H9 (cell line): ENCODE measurements at regions not wholly inside any gene's neighbourhood (a gene's known extent, or its start where the extent isn't known, plus 50 kb on each side); places are given as distances from the start of the nearest gene placed in this dataset.
"Not testable (repeated sequence)": the region's sequence is repeated elsewhere in the genome, so short reads cannot be mapped to it uniquely, and the experiment has no call there.

Source experiments
- DNase-seq: peaks from one replicate; pipeline ENCODE4 v3.0.0-alpha.2; 2017
- H2AFZ ChIP-seq: one replicate; pipeline ENCODE4 v1.6.1; 2013; ENCODE audit warnings: mild to moderate bottlenecking, low read length, control low read depth, moderate library complexity
- H2AK5ac ChIP-seq: 2 replicates; pipeline ENCODE4 v1.6.1; 2013; ENCODE audit warnings: low read length, control low read depth, mixed read lengths; ENCODE audit not compliant: insufficient read length
- H2BK120ac ChIP-seq: one replicate; pipeline ENCODE4 v1.6.1; 2013; ENCODE audit warnings: low read depth, mild to moderate bottlenecking, low read length, control low read depth, inconsistent platforms; ENCODE audit not compliant: poor library complexity, severe bottlenecking
- H2BK12ac ChIP-seq: 2 replicates; pipeline ENCODE4 v1.6.1; 2013; ENCODE audit warnings: low read length, control low read depth, mixed read lengths, low read depth; ENCODE audit not compliant: insufficient read length
- H2BK15ac ChIP-seq: 2 replicates; pipeline ENCODE4 v1.6.1; 2013; ENCODE audit warnings: low read depth, low read length, control low read depth
- H2BK20ac ChIP-seq: one replicate; pipeline ENCODE4 v1.6.1; 2013; ENCODE audit warnings: low read depth, mild to moderate bottlenecking, low read length, control low read depth, inconsistent platforms; ENCODE audit not compliant: poor library complexity, severe bottlenecking
- H2BK5ac ChIP-seq: 2 replicates; pipeline ENCODE4 v1.6.1; 2013; ENCODE audit warnings: low read length, control low read depth, mixed read lengths; ENCODE audit not compliant: insufficient read length
- H3K14ac ChIP-seq: 2 replicates; pipeline ENCODE4 v1.6.1; 2013; ENCODE audit warnings: low read length, control low read depth; ENCODE audit not compliant: insufficient read depth
- H3K18ac ChIP-seq: 2 replicates; pipeline ENCODE4 v1.6.1; 2013; ENCODE audit warnings: low read depth, mild to moderate bottlenecking, mixed read lengths, low read length, control low read depth; ENCODE audit not compliant: insufficient read length
- H3K23ac ChIP-seq: 2 replicates; pipeline ENCODE4 v1.6.1; 2013; ENCODE audit warnings: low read length, control low read depth, mixed read lengths, low read depth; ENCODE audit not compliant: insufficient read length
- H3K23me2 ChIP-seq: 2 replicates; pipeline ENCODE4 v1.6.1; 2013; ENCODE audit warnings: low read depth, mild to moderate bottlenecking, mixed read lengths, low read length, control low read depth; ENCODE audit not compliant: insufficient read length, poor library complexity, severe bottlenecking
- H3K27ac ChIP-seq: 2 replicates; pipeline ENCODE4 v1.5.1; 2013; ENCODE audit warnings: low read length, control low read depth, mixed read lengths, low read depth; ENCODE audit not compliant: insufficient read length
- H3K27me3 ChIP-seq: 2 replicates; pipeline ENCODE4 v1.6.1; 2013; ENCODE audit warnings: low read length, control low read depth, inconsistent platforms; ENCODE audit not compliant: insufficient read depth
- H3K4ac ChIP-seq: 2 replicates; pipeline ENCODE4 v1.6.1; 2013; ENCODE audit warnings: low read depth, mild to moderate bottlenecking, control low read depth, inconsistent platforms, low read length, moderate library complexity
- H3K4me1 ChIP-seq: 2 replicates; pipeline ENCODE4 v1.6.1; 2013; ENCODE audit warnings: low read length, control low read depth, inconsistent platforms; ENCODE audit not compliant: insufficient read depth
- H3K4me2 ChIP-seq: 2 replicates; pipeline ENCODE4 v1.6.1; 2013; ENCODE audit warnings: low read length, control low read depth, mixed read lengths; ENCODE audit not compliant: insufficient read length, insufficient read depth
- H3K56ac ChIP-seq: 2 replicates; pipeline ENCODE4 v1.6.1; 2013; ENCODE audit warnings: low read depth, mild to moderate bottlenecking, mixed read lengths, low read length, control low read depth; ENCODE audit not compliant: insufficient read length
- H3K79me1 ChIP-seq: 2 replicates; pipeline ENCODE4 v1.6.1; 2013; ENCODE audit warnings: low read depth, mild to moderate bottlenecking, moderate library complexity, low read length, control low read depth, inconsistent platforms; ENCODE audit not compliant: insufficient read depth, poor library complexity, severe bottlenecking
- H3K79me2 ChIP-seq: 2 replicates; pipeline ENCODE4 v1.6.1; 2013; ENCODE audit warnings: low read length, control low read depth, inconsistent platforms; ENCODE audit not compliant: insufficient read depth
- H3K9ac ChIP-seq: 2 replicates; pipeline ENCODE4 v1.6.1; 2013; ENCODE audit warnings: low read length, control low read depth, mixed read lengths; ENCODE audit not compliant: insufficient read length; ENCODE audit errors: extremely low read depth
- H3K9me3 ChIP-seq: one replicate; pipeline ENCODE4 v1.6.1; 2013; ENCODE audit warnings: low read depth, low read length, inconsistent platforms; ENCODE audit not compliant: control insufficient read depth
- H3T11ph ChIP-seq: one replicate; pipeline ENCODE4 v1.6.1; 2013; ENCODE audit warnings: mild to moderate bottlenecking, low read length, control low read depth, inconsistent platforms
- H4K20me1 ChIP-seq: one replicate; pipeline ENCODE4 v1.6.1; 2013; ENCODE audit not compliant: control insufficient read depth, insufficient read length, insufficient read depth
- H4K5ac ChIP-seq: 2 replicates; pipeline ENCODE4 v1.6.1; 2013; ENCODE audit warnings: low read depth, mild to moderate bottlenecking, mixed read lengths, low read length, control low read depth; ENCODE audit not compliant: insufficient read length
- H4K8ac ChIP-seq: replicated peaks from 2 replicates; pipeline ENCODE4 v1.6.1; 2013; ENCODE audit warnings: low read length, control low read depth, mixed read lengths, low read depth; ENCODE audit not compliant: insufficient read length
- H4K91ac ChIP-seq: 2 replicates; pipeline ENCODE4 v1.6.1; 2013; ENCODE audit warnings: low read depth, mild to moderate bottlenecking, moderate library complexity, mixed read lengths, low read length, control low read depth; ENCODE audit not compliant: insufficient read length
- H3K27ac Mint-ChIP-seq, 3 experiments: 2 replicates in 2 of 3; 3 replicates in 1 of 3; pipeline ENCODE4 v1.8.0; 2020 to 2021; ENCODE audit warnings: mixed read lengths in 3 of 3, mild to moderate bottlenecking in 1 of 3, moderate library complexity in 1 of 3
- H3K27me3 Mint-ChIP-seq: 2 replicates; pipeline ENCODE4 v1.8.0; 2021; ENCODE audit warnings: low read depth, mild to moderate bottlenecking, moderate library complexity, mixed read lengths
- H3K36me3 Mint-ChIP-seq, 3 experiments: 2 replicates in 2 of 3; 3 replicates in 1 of 3; pipeline ENCODE4 v1.8.0; 2020 to 2021; ENCODE audit warnings: low read depth in 3 of 3, mixed read lengths in 3 of 3; ENCODE audit not compliant: insufficient read depth in 1 of 3
- H3K4me1 Mint-ChIP-seq, 2 experiments: 2 replicates each; pipeline ENCODE4 v1.8.0; 2020; ENCODE audit warnings: mixed read lengths in 2 of 2
- H3K4me3 Mint-ChIP-seq, 2 experiments: 2 replicates in 1 of 2; 3 replicates in 1 of 2; pipeline ENCODE4 v1.8.0; 2020 to 2021; ENCODE audit warnings: mild to moderate bottlenecking in 2 of 2, mixed read lengths in 2 of 2, moderate library complexity in 1 of 2
- H3K9me3 Mint-ChIP-seq, 2 experiments: 2 replicates in 1 of 2; 3 replicates in 1 of 2; pipeline ENCODE4 v1.8.0; 2020; ENCODE audit warnings: mild to moderate bottlenecking in 2 of 2, mixed read lengths in 2 of 2, moderate library complexity in 1 of 2
- WGBS: extraction: QIAGEN DNeasy Blood & Tissue Kit; methylation state at CpG from one replicate; pipeline ENCODE4 v1.1.7; 2013; ENCODE audit warnings: missing lambda C conversion rate, low lambda C conversion rate, mixed read lengths; ENCODE audit not compliant: insufficient read length; ENCODE audit errors: extremely low coverage; 5-methylcytosine and 5-hydroxymethylcytosine counted together
- TF ChIP-seq, protein P1 (sequence below): fragments of 200-600 bp; sonication (generic); conservative IDR thresholded peaks from 3 replicates; pipeline ENCODE4 v1.8.0; 2021; ENCODE audit warnings: antibody characterized with exemption, mild to moderate bottlenecking

DNA sequence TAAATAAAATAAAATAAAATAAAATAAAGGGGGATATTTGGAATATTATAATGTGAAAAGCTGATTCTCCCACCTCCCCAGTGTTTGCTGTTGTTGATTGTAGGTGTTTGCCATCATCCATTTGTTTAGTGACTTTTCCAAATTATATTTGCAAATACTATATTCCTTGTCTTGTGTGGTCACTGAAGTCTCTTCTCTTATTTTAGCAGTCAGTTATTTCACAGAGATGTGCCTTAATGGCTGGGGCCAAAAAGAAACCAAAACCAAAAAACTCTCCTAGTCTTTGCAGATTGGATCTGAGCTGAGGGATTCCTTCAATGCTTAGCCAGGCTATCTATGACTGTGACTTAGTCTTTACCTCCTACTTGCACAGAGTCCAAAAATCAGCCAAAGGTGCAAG, 70.9 kb upstream of the ZNF169 start:
- H4K8ac ChIP-seq, result no peak overlapping the region
- no peak overlapping the region for H4K5ac ChIP-seq
- no peaks in the 10 kb centered on the region for H4K20me1 ChIP-seq
- no peak for DNase-seq
- no peak overlapping the region for H3T11ph ChIP-seq
- no peak overlapping the region for H3K56ac ChIP-seq
- no peak overlapping the region for H3K14ac ChIP-seq
- no peak overlapping the region for H4K91ac ChIP-seq
- H2AFZ ChIP-seq, result no peak overlapping the region
- Mint-ChIP-seq H3K9me3 (peaks cover 19 to 35% of the 10 kb centered on the region in 2 experiments), H3K27ac (no peak overlapping the region), H3K4me1 (no peaks in the 10 kb centered on the region), H3K4me3 (no peak overlapping the region), H3K27me3 (no peaks in the 10 kb centered on the region), H3K36me3 (peaks cover 15 to 58% (median 21%) of the 10 kb centered on the region in 3 experiments)
- TF ChIP-seq, protein P1, sequence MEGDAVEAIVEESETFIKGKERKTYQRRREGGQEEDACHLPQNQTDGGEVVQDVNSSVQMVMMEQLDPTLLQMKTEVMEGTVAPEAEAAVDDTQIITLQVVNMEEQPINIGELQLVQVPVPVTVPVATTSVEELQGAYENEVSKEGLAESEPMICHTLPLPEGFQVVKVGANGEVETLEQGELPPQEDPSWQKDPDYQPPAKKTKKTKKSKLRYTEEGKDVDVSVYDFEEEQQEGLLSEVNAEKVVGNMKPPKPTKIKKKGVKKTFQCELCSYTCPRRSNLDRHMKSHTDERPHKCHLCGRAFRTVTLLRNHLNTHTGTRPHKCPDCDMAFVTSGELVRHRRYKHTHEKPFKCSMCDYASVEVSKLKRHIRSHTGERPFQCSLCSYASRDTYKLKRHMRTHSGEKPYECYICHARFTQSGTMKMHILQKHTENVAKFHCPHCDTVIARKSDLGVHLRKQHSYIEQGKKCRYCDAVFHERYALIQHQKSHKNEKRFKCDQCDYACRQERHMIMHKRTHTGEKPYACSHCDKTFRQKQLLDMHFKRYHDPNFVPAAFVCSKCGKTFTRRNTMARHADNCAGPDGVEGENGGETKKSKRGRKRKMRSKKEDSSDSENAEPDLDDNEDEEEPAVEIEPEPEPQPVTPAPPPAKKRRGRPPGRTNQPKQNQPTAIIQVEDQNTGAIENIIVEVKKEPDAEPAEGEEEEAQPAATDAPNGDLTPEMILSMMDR, result no peak
- H3K79me1 ChIP-seq, result no peaks in the 10 kb centered on the region
- no peak overlapping the region for H2BK120ac ChIP-seq
- no peaks in the 10 kb centered on the region for H3K79me2 ChIP-seq
- no peak overlapping the region for H2BK15ac ChIP-seq
- no peak overlapping the region for H3K9ac ChIP-seq
- no peak overlapping the region for H2BK5ac ChIP-seq
- no peaks in the 10 kb centered on the region for H3K27me3 ChIP-seq
- no peak overlapping the region for H2BK20ac ChIP-seq
- no peak overlapping the region for H3K23ac ChIP-seq
- no peaks in the 10 kb centered on the region for H3K4me1 ChIP-seq
- H3K4ac ChIP-seq, result no peak overlapping the region
- H3K9me3 ChIP-seq, result no peaks in the 10 kb centered on the region
- H2AK5ac ChIP-seq, result no peak overlapping the region
- H2BK12ac ChIP-seq, result no peak overlapping the region
- H3K18ac ChIP-seq, result no peak overlapping the region
- no peak overlapping the region for H3K27ac ChIP-seq
- no peak overlapping the region for H3K4me2 ChIP-seq
- H3K23me2 ChIP-seq, result no peaks in the 10 kb centered on the region

DNA sequence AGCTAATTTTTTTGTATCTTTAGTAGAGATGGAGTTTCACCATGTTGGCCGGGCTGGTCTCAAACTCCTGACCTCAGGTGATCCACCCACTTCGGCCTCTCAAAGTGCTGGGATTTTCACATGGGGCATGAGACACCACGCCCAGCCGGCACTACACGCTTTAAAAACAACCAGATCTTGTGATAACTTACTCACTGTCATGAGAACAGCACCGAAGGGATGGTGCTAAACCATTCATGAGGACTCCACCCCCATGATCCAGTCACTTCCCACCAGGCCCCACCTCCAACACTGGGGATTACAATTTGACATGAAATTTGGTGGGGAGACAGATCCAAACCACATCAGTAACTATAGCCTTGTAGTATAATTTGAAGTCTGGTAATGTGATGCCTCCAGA, 67.4 kb upstream of the ZNF169 start:
- not testable (repeated sequence) for H3K9ac ChIP-seq, H3K4me1 ChIP-seq, H3K18ac ChIP-seq, H2BK5ac ChIP-seq, H3K4ac ChIP-seq, H3K79me2 ChIP-seq, H3K27me3 Mint-ChIP-seq, H3K56ac ChIP-seq, DNase-seq, H2BK120ac ChIP-seq, H3K79me1 ChIP-seq, H4K8ac ChIP-seq, H3K27me3 ChIP-seq, H3K4me2 ChIP-seq, H3K23me2 ChIP-seq, H2AFZ ChIP-seq, H3K23ac ChIP-seq, H3K4me1 Mint-ChIP-seq, H2AK5ac ChIP-seq, H2BK15ac ChIP-seq, H3K4me3 Mint-ChIP-seq, H4K91ac ChIP-seq, H4K20me1 ChIP-seq, H2BK20ac ChIP-seq, H3K27ac ChIP-seq, H4K5ac ChIP-seq, H2BK12ac ChIP-seq, H3K14ac ChIP-seq, H3T11ph ChIP-seq, H3K9me3 ChIP-seq
- Mint-ChIP-seq H3K9me3 (peaks cover 30 to 52% of the 10 kb centered on the region in 2 experiments), H3K36me3 (peaks cover 17 to 75% (median 35%) of the 10 kb centered on the region in 3 experiments), H3K27ac (peak overlapping the region in 1 of 3 experiments; percentile 63; a peak in 1 of 7 replicates)
- no CpG with 5 or more reads among the region's 6 CpGs for WGBS
